Activated T-helper 1 cell treated with anti-CD3 and anti-CD28 coated beads, Interleukin-12 subunit alpha, Interleukin-12 subunit beta, Interleukin-2, Interleukin-4 antibody, amounts not matched to agents 30 ng/mL and 10 ng/mL and 1 ng/mL, durations not matched to agents 14 hours and 24 hours and 36 hours (primary cell): ENCODE measurements at regions not wholly inside any gene's neighbourhood (a gene's known extent, or its start where the extent isn't known, plus 50 kb on each side); places are given as distances from the start of the nearest gene placed in this dataset.

ENCODE experiments used
- DNase-seq: peaks from one replicate; pipeline ENCODE4 v3.0.0; 2021; ENCODE audit warnings: low spot score
- H3K27ac Mint-ChIP-seq: one replicate; pipeline ENCODE4 v1.8.0; 2021; ENCODE audit warnings: mild to moderate bottlenecking, mixed read lengths
- H3K27me3 Mint-ChIP-seq: one replicate; pipeline ENCODE4 v1.8.0; 2022; ENCODE audit warnings: mild to moderate bottlenecking, moderate library complexity, mixed read lengths; ENCODE audit not compliant: insufficient read depth
- H3K36me3 Mint-ChIP-seq: one replicate; pipeline ENCODE4 v1.8.0; 2021; ENCODE audit warnings: low read depth, mixed read lengths
- H3K4me1 Mint-ChIP-seq: one replicate; pipeline ENCODE4 v1.8.0; 2021; ENCODE audit warnings: low read depth, mixed read lengths
- H3K4me3 Mint-ChIP-seq: one replicate; pipeline ENCODE4 v1.8.0; 2021; ENCODE audit warnings: mild to moderate bottlenecking, moderate library complexity, mixed read lengths
- H3K9me3 Mint-ChIP-seq: one replicate; pipeline ENCODE4 v1.8.0; 2021; ENCODE audit warnings: mixed read lengths
- intact Hi-C: fragments of 100-400 bp; cut with micrococcal nuclease; formaldehyde crosslinking; loops from one replicate; pipeline ENCODE4 v1.15.1; 2024

DNA sequence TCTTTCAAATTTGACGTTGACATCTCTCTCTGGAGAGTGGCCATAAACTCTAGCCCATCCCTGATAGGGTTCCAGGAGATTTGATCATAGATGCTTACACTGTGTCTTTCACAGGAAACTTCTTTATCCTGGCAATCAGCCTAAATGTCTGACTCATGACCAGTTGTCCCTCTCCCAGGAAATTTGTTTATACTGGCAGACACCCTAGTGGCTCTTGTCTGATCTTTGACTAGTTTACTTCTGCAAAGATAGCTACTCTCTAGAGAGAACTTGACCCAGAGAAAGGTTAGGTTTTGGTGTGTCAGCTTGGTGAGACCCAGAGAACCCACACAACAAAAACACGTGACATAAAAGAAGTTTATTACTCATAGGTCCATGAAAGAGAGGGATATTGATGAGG is 509.8 kb downstream of the CENPC start:
- Mint-ChIP-seq H3K36me3 (no peaks in the 10 kb centered on the region), H3K4me3 (no peak overlapping the region), H3K4me1 (no peaks in the 10 kb centered on the region), H3K27me3 (no peaks in the 10 kb centered on the region), H3K9me3 (no peaks in the 10 kb centered on the region), H3K27ac (no peak overlapping the region)
- no peak for DNase-seq
- intact Hi-C loops = no loop called here

DNA sequence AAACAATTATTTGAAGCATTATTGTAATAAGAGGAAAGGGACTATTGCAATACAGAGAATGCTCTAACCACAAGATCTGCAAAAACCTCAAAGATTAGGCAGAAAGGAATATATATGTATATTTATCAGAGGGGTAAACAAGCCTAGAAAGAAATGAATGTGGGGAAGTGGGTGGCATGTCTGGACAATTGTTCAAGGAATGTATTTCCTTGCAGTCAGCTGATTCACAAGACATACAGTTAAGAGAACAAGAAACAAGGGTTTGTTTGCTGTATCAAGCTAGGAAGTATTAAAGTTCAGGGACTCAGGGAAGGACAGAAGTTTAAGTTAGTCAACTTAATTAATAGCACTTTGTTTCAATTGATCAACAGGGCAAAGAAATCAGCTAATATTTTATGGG is 514.7 kb downstream of the CENPC start:
- H3K4me3 Mint-ChIP-seq = no peak overlapping the region
- intact Hi-C loops = no loop called here
- no peaks in the 10 kb centered on the region for H3K27me3 Mint-ChIP-seq
- no peaks in the 10 kb centered on the region for H3K4me1 Mint-ChIP-seq
- H3K9me3 Mint-ChIP-seq = no peaks in the 10 kb centered on the region
- no peaks in the 10 kb centered on the region for H3K36me3 Mint-ChIP-seq
- no peak for DNase-seq
- H3K27ac Mint-ChIP-seq = no peak overlapping the region

DNA sequence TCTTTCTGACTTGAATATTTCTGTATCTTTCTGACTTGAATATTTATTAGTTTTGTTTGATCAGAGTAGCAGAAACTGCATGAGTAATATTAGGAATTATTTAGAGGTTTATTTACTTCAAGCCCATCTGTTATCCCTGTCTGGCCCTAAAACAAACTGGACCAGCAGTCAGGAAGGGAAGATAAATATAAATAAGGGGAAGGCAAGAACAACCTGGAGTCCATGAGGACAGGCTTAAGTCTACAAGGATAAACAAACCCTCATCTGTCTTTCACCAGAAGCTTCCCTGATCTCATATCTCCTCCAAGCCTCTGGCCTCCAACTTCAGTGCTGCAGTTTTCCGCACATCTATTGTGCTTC is 524.9 kb downstream of the CENPC start:
- Mint-ChIP-seq H3K36me3 (no peaks in the 10 kb centered on the region), H3K9me3 (no peaks in the 10 kb centered on the region), H3K4me3 (no peak overlapping the region), H3K27me3 (no peaks in the 10 kb centered on the region), H3K27ac (no peak overlapping the region), H3K4me1 (no peaks in the 10 kb centered on the region)
- intact Hi-C loops = no loop called here
- DNase-seq = no peak

DNA sequence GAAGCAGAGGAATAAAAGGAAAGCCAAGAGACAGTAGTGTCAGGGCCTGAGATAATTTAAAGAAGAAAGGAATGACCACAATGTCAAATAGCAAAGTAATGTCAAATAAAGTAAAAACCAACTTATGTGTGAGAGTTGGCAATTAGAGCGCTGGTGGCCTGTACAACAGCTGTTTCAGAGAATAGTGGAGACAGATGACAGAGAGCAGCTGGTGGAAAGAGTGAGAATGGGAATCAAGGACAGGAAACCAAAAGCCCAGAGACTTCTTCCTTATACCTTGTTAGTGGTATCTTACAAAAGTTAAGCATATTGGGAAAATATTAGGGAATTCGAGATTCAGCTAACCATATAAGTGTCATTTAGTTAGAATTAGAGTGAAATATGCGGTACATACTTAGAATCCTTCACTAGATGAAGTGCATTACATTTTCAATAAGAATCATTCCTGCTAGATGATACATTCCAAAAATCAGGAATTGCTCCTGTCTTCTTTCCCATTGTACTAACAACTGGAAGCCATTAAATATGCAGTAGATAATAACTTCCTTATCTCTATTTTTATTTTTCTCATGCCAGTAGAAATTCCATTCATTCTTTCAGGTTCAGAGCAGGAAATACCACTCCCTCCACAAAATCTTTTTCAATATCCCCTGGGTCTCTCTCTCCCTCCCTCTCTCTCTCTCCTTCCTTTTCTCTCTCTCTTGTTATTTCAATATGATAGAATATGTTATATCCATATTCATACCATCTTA is 525.4 kb downstream of the CENPC start:
- Mint-ChIP-seq H3K9me3 (no peaks in the 10 kb centered on the region), H3K27ac (no peak overlapping the region)

GRCh38 chr4:67014592-67014991 is 530.7 kb downstream of the CENPC start:
- Mint-ChIP-seq H3K27ac (no peak overlapping the region), H3K36me3 (no peaks in the 10 kb centered on the region), H3K9me3 (peaks cover 8% of the 10 kb centered on the region), H3K27me3 (no peaks in the 10 kb centered on the region), H3K4me1 (no peaks in the 10 kb centered on the region), H3K4me3 (no peak overlapping the region)
- DNase-seq = no peak
- intact Hi-C loops = no loop called here

More for the DNA sequence above, 525.4 kb downstream of the CENPC start:
- H3K27me3 Mint-ChIP-seq = no peaks in the 10 kb centered on the region
- H3K36me3 Mint-ChIP-seq = no peaks in the 10 kb centered on the region
- no peaks in the 10 kb centered on the region for H3K4me1 Mint-ChIP-seq
- no peak for DNase-seq
- intact Hi-C loops = no loop called here
- no peak overlapping the region for H3K4me3 Mint-ChIP-seq

DNA sequence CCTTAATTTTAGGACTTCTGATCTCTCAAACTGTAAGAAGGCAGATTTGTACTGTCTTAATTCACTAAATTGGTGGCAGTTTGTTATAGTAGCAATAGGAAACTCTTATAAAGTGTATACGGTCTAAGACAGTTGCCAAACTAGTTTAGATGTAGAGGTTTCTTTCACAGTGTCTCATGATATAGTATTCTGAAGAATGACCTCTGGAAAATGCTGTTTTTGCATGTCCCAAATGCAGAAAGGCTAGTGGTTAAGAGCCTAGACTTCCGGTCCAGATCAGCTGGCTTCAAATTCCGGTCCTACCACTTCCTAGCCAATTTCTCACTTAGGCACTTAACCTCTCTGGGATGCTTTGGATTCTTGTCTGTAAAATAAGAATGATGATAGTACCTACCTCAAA is 538.5 kb downstream of the CENPC start:
- Mint-ChIP-seq H3K27ac (no peak overlapping the region), H3K27me3 (no peaks in the 10 kb centered on the region), H3K4me1 (no peaks in the 10 kb centered on the region), H3K9me3 (peaks cover 4% of the 10 kb centered on the region), H3K4me3 (no peak overlapping the region), H3K36me3 (no peaks in the 10 kb centered on the region)
- no peak for DNase-seq
- intact Hi-C loops = no loop called here

GRCh38 chr4:66991521-66991920 is 553.8 kb downstream of the CENPC start:
- no peak overlapping the region for H3K27ac Mint-ChIP-seq
- no peak overlapping the region for H3K4me3 Mint-ChIP-seq

GRCh38 chr4:66974665-66975064 is 570.6 kb downstream of the CENPC start:
- no peak for DNase-seq
- Mint-ChIP-seq H3K9me3 (no peaks in the 10 kb centered on the region), H3K4me1 (no peaks in the 10 kb centered on the region), H3K36me3 (no peaks in the 10 kb centered on the region), H3K27me3 (no peaks in the 10 kb centered on the region), H3K27ac (no peak overlapping the region), H3K4me3 (no peak overlapping the region)
- intact Hi-C loops = no loop called here

More at GRCh38 chr4:66991521-66991920, 553.8 kb downstream of the CENPC start:
- Mint-ChIP-seq H3K9me3 (peaks cover 6% of the 10 kb centered on the region), H3K27me3 (no peaks in the 10 kb centered on the region), H3K36me3 (no peaks in the 10 kb centered on the region), H3K4me1 (no peaks in the 10 kb centered on the region)
- intact Hi-C loops = no loop called here
- DNase-seq = no peak

DNA sequence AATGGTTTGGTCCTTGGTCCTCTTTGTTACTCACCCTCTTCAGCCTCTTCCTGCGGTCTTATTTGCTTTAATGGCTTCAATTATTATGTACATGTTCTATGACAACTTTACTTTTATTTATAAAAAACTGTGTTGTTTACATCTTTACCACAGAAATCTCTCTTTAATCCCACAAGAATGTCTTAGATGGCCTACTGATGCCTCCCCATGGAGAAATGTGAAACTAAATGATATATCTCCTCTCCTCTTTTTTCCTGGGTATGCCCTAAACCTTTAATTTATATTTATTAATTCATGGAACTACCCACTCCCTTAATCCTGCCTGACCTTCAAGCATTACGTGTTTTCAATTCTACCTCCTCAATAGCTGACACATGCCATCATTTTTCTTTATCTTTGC is 573.2 kb downstream of the CENPC start:
- H3K4me1 Mint-ChIP-seq = no peaks in the 10 kb centered on the region
- no peaks in the 10 kb centered on the region for H3K9me3 Mint-ChIP-seq
- no peak overlapping the region for H3K27ac Mint-ChIP-seq
- no peak overlapping the region for H3K4me3 Mint-ChIP-seq
- no peaks in the 10 kb centered on the region for H3K27me3 Mint-ChIP-seq
- intact Hi-C loops = no loop called here
- DNase-seq = no peak
- no peaks in the 10 kb centered on the region for H3K36me3 Mint-ChIP-seq

- no peak overlapping the region for H3K27ac Mint-ChIP-seq
- peaks cover 3% of the 10 kb centered on the region for H3K9me3 Mint-ChIP-seq
- DNase-seq = no peak
- H3K27me3 Mint-ChIP-seq = no peaks in the 10 kb centered on the region
- H3K4me1 Mint-ChIP-seq = no peaks in the 10 kb centered on the region
- H3K4me3 Mint-ChIP-seq = no peak overlapping the region
- intact Hi-C loops = no loop called here
- H3K36me3 Mint-ChIP-seq = no peaks in the 10 kb centered on the region
Observed at GRCh38 chr4:66964467-66964866, 580.8 kb downstream of the CENPC start.

DNA sequence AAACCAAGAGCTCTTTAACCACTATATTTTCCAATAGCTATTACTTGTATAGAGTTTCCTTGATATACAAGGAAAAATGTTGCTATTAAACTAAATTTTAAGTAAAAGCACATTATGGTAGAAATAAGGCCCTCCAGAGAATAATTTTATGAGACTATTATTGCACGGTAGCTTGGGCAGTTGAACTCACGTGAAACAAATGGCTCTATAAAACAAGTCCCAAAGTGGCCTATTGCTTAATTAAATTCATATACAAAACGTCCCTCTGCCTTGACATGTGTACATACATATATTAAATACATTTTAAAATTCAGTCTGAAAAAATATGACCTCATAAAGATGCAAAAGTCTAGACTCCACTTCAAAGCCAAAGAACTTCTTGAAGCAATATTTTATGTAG is 582.2 kb downstream of the CENPC start:
- no peaks in the 10 kb centered on the region for H3K36me3 Mint-ChIP-seq
- H3K4me3 Mint-ChIP-seq = no peak overlapping the region
- DNase-seq = no peak
- no peaks in the 10 kb centered on the region for H3K27me3 Mint-ChIP-seq
- intact Hi-C loops = no loop called here
- peaks cover 3% of the 10 kb centered on the region for H3K9me3 Mint-ChIP-seq
- no peaks in the 10 kb centered on the region for H3K4me1 Mint-ChIP-seq
- H3K27ac Mint-ChIP-seq = no peak overlapping the region

DNA sequence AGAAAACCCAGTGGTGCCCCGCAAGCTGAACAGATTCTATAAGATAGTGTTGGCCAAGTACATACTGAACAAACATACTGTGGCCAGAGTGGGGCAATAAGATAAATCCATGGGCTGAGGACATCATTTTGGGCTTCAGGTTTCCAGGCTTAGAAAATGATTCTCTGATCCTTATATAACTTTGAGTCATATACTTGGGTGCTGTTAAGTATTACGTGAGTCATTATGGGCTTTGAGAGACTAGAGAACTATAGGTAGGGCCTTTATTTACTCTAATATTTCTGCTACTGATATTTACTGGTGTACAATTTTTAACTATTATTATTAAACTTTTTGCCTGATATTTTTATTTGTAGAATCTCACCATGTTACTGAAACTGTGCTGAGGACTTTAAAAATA is 586.1 kb downstream of the CENPC start:
- Mint-ChIP-seq H3K27me3 (no peaks in the 10 kb centered on the region), H3K27ac (no peak overlapping the region), H3K9me3 (peaks cover 5% of the 10 kb centered on the region), H3K4me3 (no peak overlapping the region), H3K36me3 (no peaks in the 10 kb centered on the region), H3K4me1 (no peaks in the 10 kb centered on the region)
- no peak for DNase-seq
- intact Hi-C loops = no loop called here

DNA sequence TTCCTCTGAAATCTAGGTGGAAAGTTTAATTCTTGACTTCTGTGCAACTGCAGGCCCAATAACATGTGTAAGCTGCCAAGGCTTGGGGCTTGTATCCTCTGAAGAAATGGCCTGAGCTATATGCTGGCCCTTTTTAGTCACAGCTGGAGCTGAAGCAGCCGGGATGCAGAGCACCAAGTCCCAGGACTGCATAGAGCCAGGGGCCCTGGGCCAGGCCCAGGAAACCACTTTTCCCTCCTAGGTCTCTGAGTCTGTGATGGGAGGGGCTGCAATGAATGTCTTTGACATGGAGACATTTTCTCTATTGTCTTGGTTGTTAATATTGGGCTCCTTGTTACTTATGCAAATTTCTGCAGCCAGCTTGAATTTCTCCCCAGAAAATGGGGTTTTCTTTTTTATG is 588.5 kb downstream of the CENPC start:
- intact Hi-C loops = no loop called here
- Mint-ChIP-seq H3K4me1 (no peaks in the 10 kb centered on the region), H3K9me3 (peaks cover 5% of the 10 kb centered on the region), H3K4me3 (no peak overlapping the region), H3K27ac (no peak overlapping the region), H3K27me3 (no peaks in the 10 kb centered on the region), H3K36me3 (no peaks in the 10 kb centered on the region)
- no peak for DNase-seq

GRCh38 chr4:66956426-66956825 is 588.9 kb downstream of the CENPC start:
- H3K4me3 Mint-ChIP-seq = no peak overlapping the region
- no peaks in the 10 kb centered on the region for H3K27me3 Mint-ChIP-seq
- no peaks in the 10 kb centered on the region for H3K36me3 Mint-ChIP-seq
- H3K4me1 Mint-ChIP-seq = no peaks in the 10 kb centered on the region
- H3K9me3 Mint-ChIP-seq = peaks cover 5% of the 10 kb centered on the region
- intact Hi-C loops = no loop called here
- DNase-seq = no peak
- H3K27ac Mint-ChIP-seq = no peak overlapping the region
